Mucosa of descending colon (tissue), 3 donors: ENCODE measurements at regions not wholly inside any gene's neighbourhood (a gene's known extent, or its start where the extent isn't known, plus 50 kb on each side); places are given as distances from the start of the nearest gene placed in this dataset.

ENCODE experiments used
- ATAC-seq: fragments of 200-7000 bp; cut with Tn5 transposase; one replicate; pipeline ENCODE4 v1.9.1; 2020; ENCODE audit warnings: mild to moderate bottlenecking, moderate library complexity
- DNase-seq, 3 donors: peaks; one replicate each; pipeline ENCODE4 v3.0.0-alpha.2; 2020
- H3K36me3 ChIP-seq: fragments of 200-600 bp; one replicate; pipeline ENCODE4 v1.8.0; 2021; ENCODE audit warnings: low read depth, mild to moderate bottlenecking
- H3K4me1 ChIP-seq: fragments of 200-600 bp; one replicate; pipeline ENCODE4 v1.8.0; 2021; ENCODE audit warnings: low read depth, mild to moderate bottlenecking
- H3K4me3 ChIP-seq: fragments of 200-600 bp; one replicate; pipeline ENCODE4 v1.8.0; 2021; ENCODE audit warnings: mild to moderate bottlenecking
- H3K9me3 ChIP-seq: fragments of 200-600 bp; one replicate; pipeline ENCODE4 v1.8.0; 2021; ENCODE audit warnings: mild to moderate bottlenecking
- intact Hi-C, 2 donors: fragments of 100-400 bp; cut with DNase I in 1 of 2; cut with micrococcal nuclease in 1 of 2; formaldehyde crosslinking; loops; one replicate each; pipeline versions ENCODE4 v1.11.0 to v1.11.1; 2022; cut with DNase I, micrococcal nuclease
- TF ChIP-seq, protein P1 (sequence below): fragments of 200-600 bp; IDR thresholded peaks from one replicate; pipeline ENCODE4 v1.8.0; 2022; ENCODE audit warnings: antibody characterized with exemption, mild to moderate bottlenecking
- donor health status: DM: no; HTN: no; CAD: no; lungs with moderate emphysema.
- donor health status: DM: no; HTN: no; CAD: no.
- donor health status: DM: no; HTN: yes; CAD: no.

DNA sequence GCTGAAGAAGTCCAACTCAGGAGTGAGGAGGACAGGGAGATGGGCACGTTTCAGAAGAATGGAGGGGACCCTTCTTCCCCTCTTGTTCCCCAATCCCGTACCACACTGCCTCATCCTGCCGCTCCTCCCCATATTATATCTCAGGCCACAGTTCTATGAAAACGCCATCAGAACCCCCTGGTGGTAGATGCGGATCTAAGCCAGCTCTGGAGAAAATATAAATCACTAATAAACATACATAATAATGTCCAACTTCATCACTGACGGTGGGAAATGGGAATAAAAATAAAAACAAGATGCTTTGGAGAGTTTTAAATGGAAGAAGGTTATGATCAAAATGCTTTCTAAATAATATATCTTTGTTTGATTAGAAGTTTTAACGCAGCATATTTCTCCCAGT is 400.3 kb downstream of the CADM1 start:
- DNase-seq: no peak
- TF ChIP-seq, protein P1, sequence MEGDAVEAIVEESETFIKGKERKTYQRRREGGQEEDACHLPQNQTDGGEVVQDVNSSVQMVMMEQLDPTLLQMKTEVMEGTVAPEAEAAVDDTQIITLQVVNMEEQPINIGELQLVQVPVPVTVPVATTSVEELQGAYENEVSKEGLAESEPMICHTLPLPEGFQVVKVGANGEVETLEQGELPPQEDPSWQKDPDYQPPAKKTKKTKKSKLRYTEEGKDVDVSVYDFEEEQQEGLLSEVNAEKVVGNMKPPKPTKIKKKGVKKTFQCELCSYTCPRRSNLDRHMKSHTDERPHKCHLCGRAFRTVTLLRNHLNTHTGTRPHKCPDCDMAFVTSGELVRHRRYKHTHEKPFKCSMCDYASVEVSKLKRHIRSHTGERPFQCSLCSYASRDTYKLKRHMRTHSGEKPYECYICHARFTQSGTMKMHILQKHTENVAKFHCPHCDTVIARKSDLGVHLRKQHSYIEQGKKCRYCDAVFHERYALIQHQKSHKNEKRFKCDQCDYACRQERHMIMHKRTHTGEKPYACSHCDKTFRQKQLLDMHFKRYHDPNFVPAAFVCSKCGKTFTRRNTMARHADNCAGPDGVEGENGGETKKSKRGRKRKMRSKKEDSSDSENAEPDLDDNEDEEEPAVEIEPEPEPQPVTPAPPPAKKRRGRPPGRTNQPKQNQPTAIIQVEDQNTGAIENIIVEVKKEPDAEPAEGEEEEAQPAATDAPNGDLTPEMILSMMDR: no peak

DNA sequence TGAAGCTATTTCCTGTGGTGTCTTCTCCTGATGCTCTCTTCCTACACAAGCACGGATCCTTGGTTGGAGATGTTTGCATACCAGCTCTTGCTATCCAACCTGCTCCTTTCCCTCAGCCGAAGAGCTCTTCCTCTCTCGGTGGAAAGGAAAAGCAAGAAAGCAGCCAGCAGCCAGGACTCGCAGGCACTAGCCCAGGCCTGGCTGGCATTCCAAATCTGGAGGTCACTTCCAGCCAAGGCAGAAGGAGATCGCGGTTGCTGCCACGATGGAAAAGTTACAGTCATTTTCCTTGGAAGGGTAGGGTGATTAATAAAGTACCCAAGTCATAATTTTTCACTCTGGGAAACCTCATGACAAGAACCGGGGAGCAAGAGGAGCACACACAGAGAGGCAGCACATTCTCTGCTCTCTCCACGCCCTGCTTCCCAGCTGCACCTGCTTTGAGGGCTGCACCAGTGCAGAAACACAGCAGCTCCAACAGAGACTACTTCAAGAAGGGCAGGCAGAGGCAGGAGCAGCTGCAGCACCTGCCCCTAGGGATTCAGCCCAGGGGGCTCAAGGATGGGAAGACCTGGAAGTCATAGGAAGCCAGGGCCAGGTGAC is 399.3 kb downstream of the CADM1 start:
- Histone ChIP-seq H3K4me1 (no peaks in the 10 kb centered on the region), H3K36me3 (no peaks in the 10 kb centered on the region), H3K9me3 (no peaks in the 10 kb centered on the region), H3K4me3 (no peak overlapping the region)
- intact Hi-C loops: no loop called here
- DNase-seq: no peak
- ATAC-seq: no peak
- TF ChIP-seq, protein P1: no peak

More for the DNA sequence above, 400.3 kb downstream of the CADM1 start:
- Histone ChIP-seq H3K4me3 (no peak overlapping the region), H3K4me1 (no peaks in the 10 kb centered on the region), H3K36me3 (no peaks in the 10 kb centered on the region), H3K9me3 (no peaks in the 10 kb centered on the region)
- no peak for ATAC-seq
- intact Hi-C loops: no loop called here

DNA sequence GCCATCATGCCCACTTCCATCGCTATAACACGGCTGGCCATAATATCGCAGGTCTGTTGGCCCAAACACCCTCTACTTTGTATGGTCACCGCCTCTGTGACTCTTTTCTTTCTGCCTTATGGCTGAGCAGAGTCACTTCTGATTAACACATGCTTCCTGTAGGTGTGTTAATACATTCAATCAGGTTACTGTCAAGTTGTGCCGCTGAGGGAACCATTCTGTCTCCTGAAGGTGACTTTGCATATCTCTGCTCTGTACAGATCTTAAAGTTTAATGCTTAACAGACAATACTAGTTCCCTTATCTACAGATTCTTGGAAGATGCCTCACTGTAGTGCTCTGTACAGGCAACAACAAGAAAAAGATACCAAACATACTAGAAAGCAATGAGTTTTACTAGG is 393.1 kb downstream of the CADM1 start:
- Histone ChIP-seq H3K36me3 (no peaks in the 10 kb centered on the region), H3K4me1 (no peaks in the 10 kb centered on the region), H3K9me3 (no peaks in the 10 kb centered on the region), H3K4me3 (no peak overlapping the region)
- DNase-seq (no peak), ATAC-seq (no peak)
- intact Hi-C loops: no loop called here
- TF ChIP-seq, protein P1: no peak

DNA sequence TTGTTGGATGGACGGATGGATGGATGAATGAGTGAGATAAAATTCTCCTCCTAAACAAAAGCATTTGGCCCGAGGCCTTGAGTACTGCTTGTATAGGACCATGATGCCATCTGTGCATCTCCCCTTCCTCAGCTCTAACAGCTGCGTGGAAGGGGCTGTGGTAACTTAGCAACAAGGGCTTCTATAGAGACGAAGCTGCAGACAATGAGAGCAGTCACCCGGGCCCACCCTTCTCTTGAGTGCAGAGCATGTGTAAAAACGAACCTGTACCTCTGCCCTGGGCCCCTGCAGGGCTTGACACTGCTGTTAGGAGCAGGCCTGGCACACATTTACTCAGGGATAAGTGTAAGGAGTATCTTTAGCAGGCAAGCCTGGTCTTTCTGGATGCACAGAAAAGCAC is 391.5 kb downstream of the CADM1 start:
- DNase-seq (no peak), ATAC-seq (no peak)
- Histone ChIP-seq H3K4me1 (no peaks in the 10 kb centered on the region), H3K9me3 (no peaks in the 10 kb centered on the region), H3K4me3 (no peak overlapping the region), H3K36me3 (no peaks in the 10 kb centered on the region)
- TF ChIP-seq, protein P1: no peak
- intact Hi-C loops: no loop called here

DNA sequence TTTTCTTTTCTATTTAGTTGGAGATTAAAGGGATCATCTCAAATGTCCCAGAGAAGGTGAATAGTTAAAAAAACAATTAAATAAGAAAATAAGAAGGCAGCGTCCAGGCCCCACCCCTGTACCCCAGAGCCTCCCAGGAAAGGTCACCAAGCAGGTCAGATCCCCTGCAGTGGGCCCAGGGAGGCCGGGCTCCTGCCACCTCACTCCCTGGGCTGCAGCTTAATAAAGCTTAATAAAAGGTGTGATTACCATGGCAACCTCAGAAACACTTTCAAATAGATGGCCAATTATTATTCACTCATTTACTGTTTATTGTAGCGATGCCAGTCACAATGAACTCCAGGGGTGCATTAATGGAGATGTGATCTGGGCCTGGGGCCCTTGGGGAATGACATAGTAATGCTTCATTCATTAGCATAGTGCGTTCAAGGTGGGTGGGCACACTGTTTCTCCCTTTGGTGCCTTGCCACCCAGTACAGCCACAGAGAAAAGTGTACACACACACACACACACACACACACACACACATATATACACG is 386.2 kb downstream of the CADM1 start:
- ATAC-seq: no peak
- H3K4me3 ChIP-seq: no peak overlapping the region
- intact Hi-C loops: no loop called here

More for the DNA sequence above, 386.2 kb downstream of the CADM1 start:
- Histone ChIP-seq H3K4me1 (no peaks in the 10 kb centered on the region), H3K36me3 (no peaks in the 10 kb centered on the region), H3K9me3 (no peaks in the 10 kb centered on the region)
- TF ChIP-seq, protein P1: no peak
- DNase-seq: no peak
